SJCRH30 (cell line): ENCODE measurements at regions not wholly inside any gene's neighbourhood (a gene's known extent, or its start where the extent isn't known, plus 50 kb on each side); places are given as distances from the start of the nearest gene placed in this dataset.
"Not testable (repeated sequence)": the region's sequence is repeated elsewhere in the genome, so short reads cannot be mapped to it uniquely, and the experiment has no call there.

ENCODE experiments used
- DNase-seq, 2 experiments: peaks; one replicate each; pipeline ENCODE4 v3.0.0-alpha.2; 2015 to 2020
- H3K27ac ChIP-seq: fragments of 250-450 bp; sonication (Bioruptor Pico); 2 replicates; pipeline ENCODE4 v1.5.1; 2020; ENCODE audit warnings: mild to moderate bottlenecking, moderate library complexity
- H3K27me3 ChIP-seq: fragments of 250-450 bp; sonication (Bioruptor Pico); 2 replicates; pipeline ENCODE4 v1.5.1; 2020; ENCODE audit warnings: mild to moderate bottlenecking, moderate library complexity
- H3K36me3 ChIP-seq: fragments of 250-450 bp; sonication (Bioruptor Pico); 2 replicates; pipeline ENCODE4 v1.5.1; 2020; ENCODE audit warnings: mild to moderate bottlenecking, moderate library complexity
- H3K4me1 ChIP-seq: fragments of 250-450 bp; sonication (Bioruptor Pico); 2 replicates; pipeline ENCODE4 v1.5.1; 2020; ENCODE audit warnings: mild to moderate bottlenecking, moderate library complexity
- H3K4me3 ChIP-seq: fragments of 250-450 bp; sonication (Bioruptor Pico); 2 replicates; pipeline ENCODE4 v1.5.1; 2020; ENCODE audit warnings: mild to moderate bottlenecking, moderate library complexity
- H3K9me3 ChIP-seq: fragments of 250-450 bp; sonication (Bioruptor Pico); replicated peaks from 2 replicates; pipeline ENCODE4 v1.5.1; 2020; ENCODE audit warnings: mild to moderate bottlenecking, moderate library complexity

DNA sequence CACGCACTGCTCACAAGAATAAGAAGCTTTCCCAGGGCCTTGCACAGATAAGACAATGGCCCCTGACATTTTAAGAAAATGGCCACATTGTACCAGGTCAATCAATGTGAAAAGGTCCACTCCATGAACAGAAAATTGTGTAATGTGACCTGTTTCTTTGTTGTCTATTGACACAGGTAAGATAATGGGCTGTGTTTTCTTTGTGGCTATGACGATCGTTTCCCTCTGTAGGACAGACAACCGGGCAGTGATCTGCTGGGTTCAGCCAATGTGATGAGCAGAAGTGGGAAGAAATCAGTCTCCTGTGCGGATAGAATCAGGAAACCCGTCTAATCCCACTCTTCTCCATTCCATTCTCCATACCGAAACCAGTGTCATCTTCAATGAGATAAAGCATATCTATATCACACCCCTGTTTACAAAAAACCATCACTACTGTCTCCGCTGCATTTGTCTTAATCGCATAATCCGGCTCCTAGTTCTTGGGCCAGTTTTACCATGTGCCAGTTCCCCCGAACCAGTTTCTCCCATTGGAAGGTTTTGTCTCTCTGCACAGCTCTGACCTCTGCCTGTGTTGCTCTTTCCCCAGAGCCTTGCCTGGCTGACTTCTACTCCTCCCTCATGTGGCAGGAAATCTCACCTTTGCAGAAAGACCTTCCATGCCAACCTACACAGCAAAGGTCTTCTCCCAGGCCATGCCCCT is 66.9 kb upstream of the ATF7IP2 start:
- no peaks in the 10 kb centered on the region for H3K9me3 ChIP-seq

DNA sequence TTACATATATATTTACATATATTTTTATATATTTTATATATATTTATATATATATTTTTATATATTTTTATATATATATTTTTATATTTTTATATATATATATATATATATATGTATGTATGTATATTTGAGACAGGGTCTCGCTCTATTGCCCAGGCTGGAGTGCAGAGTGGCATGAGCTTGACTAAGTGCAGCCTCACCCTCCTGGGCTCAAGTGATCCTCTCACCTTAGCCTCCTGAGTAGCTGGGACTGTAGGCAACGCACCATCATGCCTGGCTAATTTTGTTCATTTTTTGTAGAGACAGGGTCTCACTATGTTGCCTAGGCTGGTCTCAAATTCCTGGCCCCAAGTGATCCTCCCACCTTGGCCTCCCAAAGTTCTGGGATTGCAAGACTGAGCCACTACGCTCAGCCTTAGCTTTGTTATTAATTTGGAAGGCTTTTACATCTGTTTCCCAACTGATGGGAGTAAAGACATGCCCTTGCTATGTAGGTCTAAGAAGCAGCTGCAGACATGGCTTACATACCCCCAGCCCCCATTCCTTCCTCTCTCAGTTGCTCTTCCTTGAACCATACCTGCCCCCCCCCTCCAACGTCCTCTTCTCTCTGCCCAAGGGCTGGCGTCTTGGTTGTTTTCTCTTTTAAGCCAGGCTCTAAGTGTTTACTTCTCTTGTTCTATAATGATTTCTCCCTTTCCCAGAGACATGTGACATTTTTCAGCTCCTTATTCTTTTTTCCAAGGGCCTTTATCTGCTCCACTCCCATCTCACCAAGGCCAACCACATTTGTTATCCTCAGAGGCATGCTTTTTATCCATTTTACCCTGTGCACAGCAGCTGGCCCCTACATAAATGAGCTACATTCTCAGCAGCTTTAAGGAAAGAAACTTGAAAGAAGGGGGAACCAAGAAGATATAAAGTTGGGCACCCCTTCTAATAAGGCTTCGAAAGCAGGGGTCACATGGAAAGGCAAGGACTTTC is 64.2 kb upstream of the ATF7IP2 start:
- no peaks in the 10 kb centered on the region for H3K27me3 ChIP-seq
- no peaks in the 10 kb centered on the region for H3K9me3 ChIP-seq
- H3K4me1 ChIP-seq, result no peaks in the 10 kb centered on the region

More for the DNA sequence above, 66.9 kb upstream of the ATF7IP2 start:
- Histone ChIP-seq H3K4me1 (no peaks in the 10 kb centered on the region), H3K27ac (no peak overlapping the region), H3K4me3 (no peak overlapping the region), H3K27me3 (no peaks in the 10 kb centered on the region), H3K36me3 (no peaks in the 10 kb centered on the region)
- DNase-seq, result no peak

DNA sequence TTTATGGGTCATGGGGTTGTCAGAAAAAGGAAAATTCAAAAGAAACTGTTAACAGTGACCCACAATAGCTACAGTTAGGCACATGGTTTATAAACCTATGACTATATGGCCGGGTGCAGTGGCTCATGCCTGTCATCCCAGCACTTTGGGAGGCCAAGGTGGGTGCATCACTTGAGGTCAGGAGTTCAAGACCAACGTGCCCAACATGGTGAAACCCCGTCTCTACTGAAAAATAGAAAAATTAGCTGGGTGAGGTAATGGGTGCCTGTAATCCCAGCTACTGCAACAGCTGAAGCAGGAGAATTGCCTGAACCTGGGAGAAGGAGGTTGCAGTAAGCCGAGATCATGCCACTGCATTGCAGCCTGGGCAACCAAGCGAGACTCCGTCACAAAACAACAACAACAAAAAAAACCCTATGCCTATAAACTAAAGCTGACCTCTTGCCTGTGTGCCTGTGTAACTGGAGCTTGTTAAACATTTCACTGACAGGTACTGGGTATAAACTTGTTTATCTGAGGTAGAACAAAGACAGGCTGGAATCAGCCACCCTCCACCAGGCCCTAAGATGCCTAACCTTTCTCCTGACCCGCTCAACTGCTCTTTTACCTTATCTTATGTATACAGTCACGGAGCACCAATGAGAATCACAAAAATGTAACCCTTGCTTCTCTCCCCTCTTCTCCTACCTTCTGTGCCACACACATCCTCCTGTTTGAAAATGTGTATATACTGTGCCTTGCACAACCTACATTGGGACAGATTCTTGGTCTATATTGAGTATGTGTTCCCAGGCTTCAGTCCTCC is 62.9 kb upstream of the ATF7IP2 start:
- Histone ChIP-seq H3K36me3 (no peaks in the 10 kb centered on the region), H3K27ac (no peak overlapping the region), H3K27me3 (no peaks in the 10 kb centered on the region), H3K9me3 (no peaks in the 10 kb centered on the region), H3K4me1 (no peaks in the 10 kb centered on the region), H3K4me3 (no peak overlapping the region)
- DNase-seq, result no peak

More for the DNA sequence above, 64.2 kb upstream of the ATF7IP2 start:
- H3K36me3 ChIP-seq, result no peaks in the 10 kb centered on the region
- H3K27ac ChIP-seq, result no peak overlapping the region
- no peak overlapping the region for H3K4me3 ChIP-seq
- no peak for DNase-seq

DNA sequence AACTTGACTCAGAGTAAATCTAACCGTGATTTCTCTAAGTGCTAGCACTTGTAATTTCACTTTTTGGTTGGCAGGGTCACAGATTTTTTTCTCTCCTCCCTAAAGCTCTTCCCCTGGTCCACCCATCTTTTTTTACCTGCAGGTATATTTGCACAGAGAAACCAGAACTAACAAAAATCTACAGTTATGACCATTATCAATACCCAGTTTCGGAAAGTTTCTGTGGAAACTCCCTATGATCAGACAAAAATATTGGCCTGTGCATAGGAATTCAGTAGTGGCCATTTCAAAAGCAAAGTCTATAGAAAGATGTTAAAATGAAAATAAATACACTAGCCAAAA is 62.4 kb upstream of the ATF7IP2 start:
- H3K4me1 ChIP-seq, result no peaks in the 10 kb centered on the region

DNA sequence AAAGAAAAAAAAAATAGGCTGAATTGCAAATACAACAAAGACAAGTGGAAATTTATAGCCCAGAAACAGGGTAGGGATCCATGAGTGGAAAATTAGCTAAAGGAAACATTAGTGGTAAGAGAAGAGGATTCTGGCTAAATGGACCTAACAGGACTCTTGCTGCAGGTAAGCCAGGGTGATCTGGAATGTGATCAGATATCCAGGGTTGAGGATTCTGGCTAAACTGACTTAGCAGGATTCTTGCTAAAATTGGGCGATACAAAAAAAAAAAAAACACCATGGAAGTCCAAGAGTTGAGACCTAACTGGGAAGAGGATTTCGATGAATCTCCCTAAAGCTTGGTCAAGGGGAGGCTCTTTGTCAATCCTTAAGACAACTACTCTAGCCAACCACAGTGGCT is 61.7 kb upstream of the ATF7IP2 start:
- H3K27ac ChIP-seq, result no peak overlapping the region
- no peak overlapping the region for H3K4me3 ChIP-seq
- H3K27me3 ChIP-seq, result no peaks in the 10 kb centered on the region
- no peaks in the 10 kb centered on the region for H3K9me3 ChIP-seq
- no peaks in the 10 kb centered on the region for H3K36me3 ChIP-seq
- no peaks in the 10 kb centered on the region for H3K4me1 ChIP-seq
- no peak for DNase-seq

More for the DNA sequence above, 62.4 kb upstream of the ATF7IP2 start:
- Histone ChIP-seq H3K27me3 (no peaks in the 10 kb centered on the region), H3K4me3 (no peak overlapping the region), H3K36me3 (no peaks in the 10 kb centered on the region), H3K9me3 (no peaks in the 10 kb centered on the region), H3K27ac (no peak overlapping the region)
- no peak for DNase-seq

DNA sequence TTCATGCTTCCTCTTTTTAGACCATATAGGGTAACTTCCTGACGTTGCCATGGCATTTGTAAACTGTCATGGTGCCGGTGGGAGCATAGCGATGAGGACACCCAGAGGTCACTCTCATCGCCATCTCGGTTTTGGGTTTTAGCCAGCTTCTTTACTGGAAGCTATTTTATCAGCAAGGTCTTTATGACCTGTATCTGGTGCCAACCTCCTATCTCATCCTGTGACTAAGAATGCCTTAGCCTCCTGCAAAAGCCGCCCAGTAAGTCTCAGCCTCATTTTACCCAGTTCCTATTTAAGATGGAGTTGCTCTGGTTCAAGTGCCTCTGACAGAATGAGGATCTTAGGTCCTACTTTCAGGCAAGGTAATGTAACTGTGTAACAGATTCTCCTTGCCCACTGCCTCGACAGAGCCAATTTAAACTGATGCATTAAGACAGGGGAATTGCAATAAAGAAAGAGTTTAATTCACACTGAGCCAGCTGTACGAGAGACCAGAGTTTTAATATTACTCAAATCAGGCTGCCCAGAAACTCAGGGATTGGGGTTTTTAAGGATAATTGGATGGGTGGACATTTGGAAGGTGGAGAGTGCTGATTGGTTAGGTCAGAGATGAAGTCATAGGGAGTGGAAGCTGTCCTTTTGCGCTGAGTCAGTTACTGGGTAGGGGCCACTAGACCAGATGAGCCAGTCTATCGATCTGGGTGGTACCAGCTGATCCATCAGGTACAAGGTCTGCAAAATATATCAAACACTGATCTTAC is 59.9 kb upstream of the ATF7IP2 start:
- Histone ChIP-seq H3K36me3 (no peaks in the 10 kb centered on the region), H3K27me3 (no peaks in the 10 kb centered on the region), H3K4me3 (no peak overlapping the region), H3K4me1 (no peaks in the 10 kb centered on the region), H3K27ac (no peak overlapping the region), H3K9me3 (no peaks in the 10 kb centered on the region)
- no peak for DNase-seq

DNA sequence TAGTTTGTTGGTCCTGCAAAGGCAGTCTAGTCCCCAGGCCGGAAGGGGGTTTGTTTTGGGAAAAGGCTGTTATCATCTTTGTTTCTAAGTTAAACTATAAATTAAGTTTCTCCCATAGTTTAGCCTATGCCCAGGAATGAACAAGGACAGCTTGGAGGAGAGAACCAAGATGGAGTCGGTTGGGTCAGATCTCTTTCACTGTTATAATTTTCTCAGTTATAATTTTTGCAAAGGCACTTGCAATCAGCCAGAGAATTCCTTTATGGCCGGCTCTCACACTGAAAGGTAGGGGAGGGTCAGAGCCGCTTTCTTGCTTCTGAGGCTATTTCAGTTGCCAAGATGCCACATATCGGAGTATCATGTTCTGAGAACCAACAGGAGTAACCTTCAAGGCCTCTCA is 59.2 kb upstream of the ATF7IP2 start:
- H3K27ac ChIP-seq, result no peak overlapping the region
- H3K4me3 ChIP-seq, result no peak overlapping the region
- no peaks in the 10 kb centered on the region for H3K9me3 ChIP-seq
- no peak for DNase-seq
- no peaks in the 10 kb centered on the region for H3K4me1 ChIP-seq
- no peaks in the 10 kb centered on the region for H3K27me3 ChIP-seq
- no peaks in the 10 kb centered on the region for H3K36me3 ChIP-seq

DNA sequence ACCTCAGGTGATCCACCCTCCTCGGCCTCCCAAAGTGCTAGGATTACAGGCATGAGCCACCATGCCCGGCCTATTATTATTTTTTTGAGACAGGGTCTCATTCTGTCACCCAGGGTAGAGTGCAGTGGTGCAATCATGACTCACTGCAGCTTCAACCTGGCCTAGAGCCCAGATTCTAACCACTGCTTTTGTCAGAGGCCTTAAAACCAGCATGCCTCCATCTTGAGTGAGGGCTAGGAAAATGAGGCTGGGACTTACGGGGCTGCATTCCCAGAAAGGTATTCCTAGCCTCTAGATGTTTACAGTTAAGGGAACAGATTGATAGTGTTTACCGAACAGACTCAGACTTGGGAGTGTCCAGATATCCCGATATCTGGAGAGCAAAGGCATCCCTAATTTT is 57.6 kb upstream of the ATF7IP2 start:
- H3K4me3 ChIP-seq, H3K27ac ChIP-seq, H3K36me3 ChIP-seq, H3K4me1 ChIP-seq, H3K27me3 ChIP-seq, H3K9me3 ChIP-seq: not testable (repeated sequence)
- peak; percentile 5 to 24 for DNase-seq

DNA sequence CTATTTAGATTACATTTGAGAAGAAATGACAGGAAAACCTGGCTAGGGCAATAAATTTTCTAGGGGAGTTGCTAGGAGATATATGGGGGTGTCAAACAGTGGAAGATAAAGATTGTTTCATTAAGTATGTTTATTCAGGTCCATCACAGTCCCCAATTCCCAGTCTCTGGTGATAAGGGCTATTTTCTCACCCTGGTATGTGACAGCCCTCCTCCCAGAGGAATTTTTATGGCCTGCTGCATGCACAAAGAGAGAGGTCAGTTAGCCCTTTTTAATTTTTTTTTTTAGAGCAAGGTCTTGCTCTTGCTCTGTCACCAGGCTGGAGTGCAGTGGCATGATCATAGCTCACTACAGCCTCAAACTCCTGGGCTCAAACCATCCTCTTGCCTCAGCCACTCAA is 53.6 kb upstream of the ATF7IP2 start:
- DNase-seq, result no peak

DNA sequence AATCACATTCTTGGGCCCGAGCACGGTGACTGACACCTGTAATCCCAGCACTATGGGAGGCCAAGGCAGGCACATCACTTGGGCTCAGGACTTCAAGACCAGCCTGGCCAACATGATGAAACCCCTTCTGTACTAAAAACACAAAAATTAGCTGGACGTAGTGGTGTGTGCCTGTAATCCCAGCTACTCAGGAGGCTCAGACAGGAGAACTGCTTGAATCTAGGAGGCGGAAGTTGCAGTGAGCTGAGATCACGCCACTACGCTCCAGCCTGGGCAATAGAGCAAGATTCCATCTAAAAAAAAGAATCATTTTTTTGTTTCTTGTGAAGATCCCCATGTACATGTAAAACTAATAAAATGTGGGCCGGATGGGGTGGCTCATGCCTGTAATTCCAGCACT is 53.1 kb upstream of the ATF7IP2 start:
- no peak overlapping the region for H3K4me3 ChIP-seq

More for the DNA sequence above, 53.6 kb upstream of the ATF7IP2 start:
- H3K9me3 ChIP-seq, result no peaks in the 10 kb centered on the region
- no peak overlapping the region for H3K27ac ChIP-seq
- no peaks in the 10 kb centered on the region for H3K4me1 ChIP-seq
- H3K4me3 ChIP-seq, result no peak overlapping the region
- no peaks in the 10 kb centered on the region for H3K27me3 ChIP-seq
- H3K36me3 ChIP-seq, result no peaks in the 10 kb centered on the region

DNA sequence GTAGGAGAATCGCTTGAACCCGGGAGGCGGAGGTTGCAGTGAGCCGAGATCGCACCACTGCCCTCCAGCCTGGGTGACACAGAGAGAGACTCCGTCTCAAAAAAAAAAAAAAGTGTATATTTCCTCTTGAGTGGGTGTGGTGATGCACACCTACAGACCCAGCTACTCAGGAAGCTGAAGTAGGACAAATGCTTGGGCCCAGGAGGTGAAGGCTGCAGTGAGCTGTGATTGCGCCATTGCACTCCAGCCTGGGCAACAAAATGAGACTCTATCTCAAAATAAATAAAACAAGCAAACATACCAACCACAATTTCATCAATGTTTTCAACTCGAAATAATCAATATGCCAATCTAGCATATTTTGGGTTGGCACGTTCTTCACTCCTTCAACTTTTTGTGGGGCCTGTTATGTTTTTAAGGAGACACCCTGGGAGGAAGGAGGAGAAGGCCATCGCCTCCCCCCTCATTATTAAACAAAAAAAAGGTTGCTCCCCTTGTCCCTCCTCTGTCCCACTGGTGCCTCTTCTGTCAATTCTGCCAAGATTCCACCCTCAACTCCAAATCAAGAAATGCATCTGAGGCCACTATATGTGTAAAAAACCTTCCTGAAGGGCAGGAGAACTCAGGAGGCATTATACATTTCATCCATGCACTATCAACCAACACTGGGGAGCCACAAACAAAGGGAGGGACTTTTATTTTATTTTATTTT is 52.4 kb upstream of the ATF7IP2 start:
- no peaks in the 10 kb centered on the region for H3K9me3 ChIP-seq
- no peaks in the 10 kb centered on the region for H3K27me3 ChIP-seq
- H3K27ac ChIP-seq, result no peak overlapping the region
- H3K4me1 ChIP-seq, result no peaks in the 10 kb centered on the region
- no peak for DNase-seq
- no peak overlapping the region for H3K4me3 ChIP-seq
- no peaks in the 10 kb centered on the region for H3K36me3 ChIP-seq

More for the DNA sequence above, 53.1 kb upstream of the ATF7IP2 start:
- H3K36me3 ChIP-seq, result no peaks in the 10 kb centered on the region
- H3K4me1 ChIP-seq, result no peaks in the 10 kb centered on the region
- H3K27me3 ChIP-seq, result no peaks in the 10 kb centered on the region
- H3K27ac ChIP-seq, result no peak overlapping the region
- DNase-seq, result no peak
- no peaks in the 10 kb centered on the region for H3K9me3 ChIP-seq

DNA sequence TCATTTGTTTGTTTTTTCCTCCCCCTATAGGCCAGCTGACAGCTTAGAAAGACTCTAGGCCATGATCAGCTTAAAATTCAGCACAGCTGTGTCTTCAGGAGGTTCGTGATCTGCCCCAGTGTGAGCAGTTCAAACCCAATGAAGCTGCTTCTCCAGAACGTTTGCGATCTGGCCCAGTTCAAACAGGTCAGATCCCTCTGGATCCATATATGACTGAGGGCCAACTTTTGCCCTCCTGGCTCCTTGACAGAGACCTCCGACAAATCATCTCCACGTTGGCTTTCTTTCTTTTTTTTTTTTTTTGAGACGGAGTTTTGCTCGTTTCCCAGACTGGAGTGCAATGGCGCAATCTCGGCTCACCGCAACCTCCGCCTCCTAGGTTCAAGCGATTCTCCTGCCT is 50.2 kb upstream of the ATF7IP2 start:
- H3K9me3 ChIP-seq, result no peaks in the 10 kb centered on the region
- H3K27me3 ChIP-seq, result no peaks in the 10 kb centered on the region
- no peak overlapping the region for H3K27ac ChIP-seq
- no peak for DNase-seq
- H3K4me1 ChIP-seq, result no peaks in the 10 kb centered on the region
- no peaks in the 10 kb centered on the region for H3K36me3 ChIP-seq
- no peak overlapping the region for H3K4me3 ChIP-seq
